NT2/D1 (cell line): ENCODE measurements at regions not wholly inside any gene's neighbourhood (a gene's known extent, or its start where the extent isn't known, plus 50 kb on each side); places are given as distances from the start of the nearest gene placed in this dataset.

ENCODE experiments used
- DNase-seq: peaks from one replicate; pipeline ENCODE4 v3.0.0-alpha.2; 2011; ENCODE audit warnings: low read depth, low spot score
- H3K27me3 ChIP-seq: 2 replicates; pipeline ENCODE4 v1.6.0; 2011; ENCODE audit warnings: mild to moderate bottlenecking; ENCODE audit not compliant: insufficient read length, insufficient read depth
- H3K36me3 ChIP-seq: 2 replicates; pipeline ENCODE4 v1.6.1; 2011; ENCODE audit warnings: mild to moderate bottlenecking, low read length, mixed read lengths; ENCODE audit not compliant: insufficient read depth, insufficient read length
- H3K4me1 ChIP-seq: 2 replicates; pipeline ENCODE4 v1.5.1; 2011; ENCODE audit not compliant: insufficient read depth, insufficient read length
- H3K4me3 ChIP-seq: 2 replicates; pipeline ENCODE4 v1.5.1; 2011; ENCODE audit warnings: low read depth; ENCODE audit not compliant: insufficient read length
- H3K9ac ChIP-seq: 2 replicates; pipeline ENCODE4 v1.6.0; 2011; ENCODE audit warnings: low read depth; ENCODE audit not compliant: insufficient read length
- H3K9me3 ChIP-seq: 2 replicates; pipeline ENCODE4 v1.5.1; 2011; ENCODE audit warnings: mild to moderate bottlenecking, low read length; ENCODE audit not compliant: insufficient read depth
- SUZ12 ChIP-seq: IDR thresholded peaks from 2 replicates; pipeline ENCODE4 v1.6.1; 2011; ENCODE audit not compliant: insufficient read length, insufficient read depth; ENCODE audit errors: extremely low read depth
- YY1 ChIP-seq: IDR thresholded peaks from 2 replicates; pipeline ENCODE4 v1.6.1; 2011; ENCODE audit not compliant: insufficient read length, insufficient read depth
- ZNF274 ChIP-seq: IDR thresholded peaks from 2 replicates; pipeline ENCODE4 v1.6.1; 2011; ENCODE audit warnings: mild to moderate bottlenecking, low read depth, low read length

GRCh38 chr1:43071241-43071640 lies 100.8 kb downstream of the EBNA1BP2 start:
- Histone ChIP-seq H3K4me1 (peaks cover 14% of the 10 kb centered on the region), H3K9ac (peak overlapping the region; percentile 6)
- DNase-seq, result no peak

DNA sequence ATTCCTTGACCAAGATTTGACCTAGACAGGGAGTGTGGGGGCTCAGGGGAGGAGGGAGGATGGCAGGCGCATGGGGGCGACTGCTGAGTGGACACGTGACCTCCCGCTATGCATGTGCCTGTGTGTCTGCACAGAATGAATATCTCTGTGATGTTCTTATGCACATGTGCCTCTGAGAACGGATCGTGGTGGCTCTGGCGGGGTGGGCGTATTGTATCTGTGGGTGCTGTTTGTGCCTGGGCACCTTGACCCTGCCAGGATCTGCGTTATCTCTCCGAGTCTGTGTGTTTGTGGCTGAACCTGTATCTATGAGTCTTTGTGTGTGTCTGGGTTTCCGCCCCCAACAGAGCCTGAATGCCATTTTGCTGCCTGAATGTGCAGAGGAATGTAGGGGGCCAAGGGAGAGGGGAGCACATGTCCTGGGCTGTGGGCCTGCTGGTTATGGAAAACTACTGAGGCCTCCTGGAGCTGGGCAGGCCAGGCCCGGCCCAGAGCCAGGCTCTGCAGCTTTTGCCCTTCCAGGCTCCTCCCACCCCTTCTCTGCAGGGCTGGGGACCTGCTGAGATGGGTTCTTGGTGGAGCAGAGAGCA lies 102.5 kb downstream of the EBNA1BP2 start:
- H3K4me3 ChIP-seq, result no peak overlapping the region
- no peaks in the 10 kb centered on the region for H3K36me3 ChIP-seq
- H3K4me1 ChIP-seq, result peaks cover 14% of the 10 kb centered on the region
- H3K9me3 ChIP-seq, result no peaks in the 10 kb centered on the region
- DNase-seq, result no peak
- peak overlapping the region; percentile 29 for H3K9ac ChIP-seq
- H3K27me3 ChIP-seq, result no peaks in the 10 kb centered on the region
- TF ChIP-seq SUZ12 (no peak), YY1 (no peak), ZNF274 (no peak)

More at GRCh38 chr1:43071241-43071640, 100.8 kb downstream of the EBNA1BP2 start:
- H3K36me3 ChIP-seq, result no peaks in the 10 kb centered on the region
- no peaks in the 10 kb centered on the region for H3K9me3 ChIP-seq
- no peak overlapping the region for H3K4me3 ChIP-seq
- TF ChIP-seq SUZ12 (no peak), YY1 (no peak), ZNF274 (no peak)
- H3K27me3 ChIP-seq, result no peaks in the 10 kb centered on the region

DNA sequence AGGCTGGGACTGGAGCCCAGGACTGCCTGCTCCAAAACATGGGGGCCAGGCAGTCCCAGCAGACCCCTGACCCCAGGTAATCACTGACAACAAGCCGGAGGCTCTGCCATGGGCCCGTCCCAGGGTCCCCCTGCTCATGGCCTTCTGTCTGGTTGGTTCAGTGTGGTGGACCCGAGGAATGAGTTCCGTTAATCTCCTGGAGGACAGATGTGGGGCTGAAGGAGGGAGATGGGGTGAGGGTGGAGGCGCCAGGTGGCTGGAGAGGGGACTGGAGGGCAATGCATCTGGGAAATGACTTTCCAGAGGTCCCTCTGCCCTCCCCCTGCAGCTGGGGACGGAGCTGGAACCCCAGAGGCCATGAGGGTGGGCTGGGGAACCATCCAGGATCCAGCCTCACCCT lies 103.2 kb downstream of the EBNA1BP2 start:
- Histone ChIP-seq H3K4me1 (peaks cover 14% of the 10 kb centered on the region), H3K36me3 (no peaks in the 10 kb centered on the region), H3K4me3 (no peak overlapping the region), H3K9ac (no peak overlapping the region), H3K9me3 (no peaks in the 10 kb centered on the region), H3K27me3 (no peaks in the 10 kb centered on the region)
- no peak for TF ChIP-seq YY1
- TF ChIP-seq ZNF274, result no peak
- TF ChIP-seq SUZ12, result no peak
- no peak for DNase-seq

- Histone ChIP-seq H3K9ac (no peak overlapping the region), H3K4me3 (no peak overlapping the region), H3K9me3 (no peaks in the 10 kb centered on the region), H3K27me3 (no peaks in the 10 kb centered on the region), H3K36me3 (no peaks in the 10 kb centered on the region), H3K4me1 (peaks cover 13% of the 10 kb centered on the region)
- TF ChIP-seq ZNF274 (no peak), SUZ12 (no peak), YY1 (no peak)
- DNase-seq, result no peak
Measured at GRCh38 chr1:43067977-43068751, 103.9 kb downstream of the EBNA1BP2 start.

DNA sequence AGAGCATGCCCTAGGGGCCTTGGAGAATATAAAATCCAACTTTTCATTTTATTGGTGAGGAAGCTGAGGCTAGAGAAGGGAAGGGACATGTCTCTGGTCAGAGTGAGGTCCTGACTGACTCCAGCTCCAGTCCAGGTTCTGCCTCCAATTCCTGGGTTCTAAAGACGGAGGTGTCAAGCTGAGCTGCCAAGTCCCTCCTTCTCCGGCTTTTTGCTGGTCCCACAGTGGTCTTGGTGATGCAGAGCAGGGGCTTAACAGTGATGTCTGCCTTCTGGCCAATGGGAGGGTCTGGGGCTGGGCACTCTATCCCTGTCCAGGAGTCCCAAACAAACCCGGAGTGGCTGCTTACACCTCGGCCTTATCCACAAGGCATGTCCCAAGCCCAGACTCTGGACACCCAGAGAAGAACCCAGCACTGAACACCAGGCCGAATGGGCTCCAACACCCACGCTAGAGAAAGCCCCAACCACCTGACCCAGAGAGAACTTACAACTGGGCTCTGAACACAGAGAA lies 104.8 kb downstream of the EBNA1BP2 start:
- TF ChIP-seq YY1 (no peak), SUZ12 (no peak), ZNF274 (no peak)
- Histone ChIP-seq H3K27me3 (no peaks in the 10 kb centered on the region), H3K4me1 (peaks cover 16% of the 10 kb centered on the region), H3K4me3 (no peak overlapping the region), H3K36me3 (no peaks in the 10 kb centered on the region), H3K9ac (no peak overlapping the region), H3K9me3 (no peaks in the 10 kb centered on the region)
- DNase-seq, result no peak

DNA sequence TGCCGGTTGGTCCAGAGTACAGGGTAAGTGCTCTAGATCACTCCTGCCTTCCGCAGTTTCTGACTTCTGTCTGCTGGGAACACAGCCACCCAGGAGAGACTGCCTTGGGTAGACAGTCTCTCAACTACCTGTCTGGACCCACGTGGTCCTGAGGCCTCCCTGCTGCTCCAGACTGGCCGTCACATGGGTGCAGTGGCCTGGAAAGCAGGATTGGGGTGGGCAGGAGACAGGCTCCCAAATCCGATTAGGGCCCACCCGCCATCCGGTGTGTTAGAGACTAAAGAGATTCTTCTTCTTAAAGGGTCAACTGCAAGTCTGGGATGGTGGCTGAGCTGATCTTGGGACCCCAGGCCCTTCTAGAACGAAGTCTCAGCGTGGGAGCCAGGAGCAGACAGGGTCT lies 105.5 kb downstream of the EBNA1BP2 start:
- DNase-seq, result no peak
- TF ChIP-seq ZNF274 (no peak), YY1 (no peak), SUZ12 (no peak)
- Histone ChIP-seq H3K36me3 (no peaks in the 10 kb centered on the region), H3K4me3 (no peak overlapping the region), H3K27me3 (no peaks in the 10 kb centered on the region), H3K9me3 (no peaks in the 10 kb centered on the region), H3K9ac (no peak overlapping the region), H3K4me1 (peaks cover 18% of the 10 kb centered on the region)
